ENCODE measurements at regions not wholly inside any gene's neighbourhood (a gene's known extent, or its start where the extent isn't known, plus 50 kb on each side); places are given as distances from the start of the nearest gene placed in this dataset.

DNA sequence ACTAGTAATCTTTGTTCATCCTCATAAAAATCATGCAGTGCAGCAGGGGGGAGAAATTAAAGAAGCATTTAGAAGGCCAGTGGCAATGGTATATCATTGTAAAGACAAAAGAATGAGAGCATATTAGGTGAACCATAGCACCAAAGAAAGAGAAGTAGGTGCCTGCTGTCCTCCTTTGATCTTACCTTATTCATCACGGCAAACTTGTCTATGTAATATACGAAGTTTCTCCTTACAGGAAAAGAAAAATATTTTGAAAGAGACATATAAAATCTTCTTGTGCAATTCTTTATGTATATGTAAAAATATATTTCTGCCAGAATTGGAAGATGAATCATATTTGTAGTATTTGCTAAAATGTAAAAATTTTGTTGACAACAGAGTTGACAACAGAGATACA, 411.3 kb upstream of the ARRDC3 start:
- TF ChIP-seq, protein P1, sequence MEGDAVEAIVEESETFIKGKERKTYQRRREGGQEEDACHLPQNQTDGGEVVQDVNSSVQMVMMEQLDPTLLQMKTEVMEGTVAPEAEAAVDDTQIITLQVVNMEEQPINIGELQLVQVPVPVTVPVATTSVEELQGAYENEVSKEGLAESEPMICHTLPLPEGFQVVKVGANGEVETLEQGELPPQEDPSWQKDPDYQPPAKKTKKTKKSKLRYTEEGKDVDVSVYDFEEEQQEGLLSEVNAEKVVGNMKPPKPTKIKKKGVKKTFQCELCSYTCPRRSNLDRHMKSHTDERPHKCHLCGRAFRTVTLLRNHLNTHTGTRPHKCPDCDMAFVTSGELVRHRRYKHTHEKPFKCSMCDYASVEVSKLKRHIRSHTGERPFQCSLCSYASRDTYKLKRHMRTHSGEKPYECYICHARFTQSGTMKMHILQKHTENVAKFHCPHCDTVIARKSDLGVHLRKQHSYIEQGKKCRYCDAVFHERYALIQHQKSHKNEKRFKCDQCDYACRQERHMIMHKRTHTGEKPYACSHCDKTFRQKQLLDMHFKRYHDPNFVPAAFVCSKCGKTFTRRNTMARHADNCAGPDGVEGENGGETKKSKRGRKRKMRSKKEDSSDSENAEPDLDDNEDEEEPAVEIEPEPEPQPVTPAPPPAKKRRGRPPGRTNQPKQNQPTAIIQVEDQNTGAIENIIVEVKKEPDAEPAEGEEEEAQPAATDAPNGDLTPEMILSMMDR (IDR thresholded peaks at IDR 0.05) = no peak
- no peak for TF ChIP-seq ZFX (IDR thresholded peaks at IDR 0.05; ENCODE audit: borderline replicate concordance)
